Renal cortical epithelial cell (primary cell): ENCODE measurements at regions not wholly inside any gene's neighbourhood (a gene's known extent, or its start where the extent isn't known, plus 50 kb on each side); places are given as distances from the start of the nearest gene placed in this dataset.

Experiments
- DNase-seq: peaks from one replicate; pipeline ENCODE4 v3.0.0-alpha.2; 2011; ENCODE audit warnings: low read depth

DNA sequence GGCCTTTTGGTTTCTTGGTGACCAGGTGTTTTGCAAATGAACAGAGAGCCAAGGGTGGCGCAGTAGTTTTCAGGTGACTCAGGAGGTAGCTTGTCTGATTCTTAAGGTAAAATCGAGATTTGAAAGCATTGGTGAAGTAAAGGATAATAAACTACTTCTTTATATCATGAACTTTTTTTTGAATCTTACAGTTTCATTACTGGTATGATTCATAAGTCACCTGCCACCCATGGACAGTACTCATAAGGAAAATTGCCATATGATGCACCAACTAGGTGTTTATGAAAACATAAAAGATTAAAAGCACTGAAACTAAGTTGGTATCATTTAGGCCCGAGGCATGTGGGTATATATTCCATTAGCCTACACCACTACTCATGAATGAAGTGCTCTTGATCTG is 84.1 kb upstream of the MGAT5 start:
- DNase-seq, result no peak

DNA sequence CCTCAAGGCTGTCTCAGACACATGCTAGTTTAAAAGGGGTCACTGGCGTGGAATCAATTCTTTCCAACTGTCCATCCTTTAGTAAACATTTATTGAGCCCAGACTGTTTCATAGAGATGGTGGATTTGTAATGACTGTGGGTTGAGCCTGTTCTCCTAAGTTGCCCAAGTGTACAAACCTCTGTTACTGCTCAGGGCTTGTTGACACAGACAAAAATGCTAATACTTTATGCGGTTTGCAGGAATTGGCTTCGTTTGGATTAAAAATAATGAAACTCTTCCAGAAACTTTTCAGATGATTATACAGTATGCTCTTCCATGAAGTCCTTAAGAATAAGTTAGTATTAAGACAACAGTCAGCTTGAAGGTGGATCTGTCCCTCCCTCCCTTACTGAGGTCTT is 83.6 kb upstream of the MGAT5 start:
- DNase-seq, result no peak

DNA sequence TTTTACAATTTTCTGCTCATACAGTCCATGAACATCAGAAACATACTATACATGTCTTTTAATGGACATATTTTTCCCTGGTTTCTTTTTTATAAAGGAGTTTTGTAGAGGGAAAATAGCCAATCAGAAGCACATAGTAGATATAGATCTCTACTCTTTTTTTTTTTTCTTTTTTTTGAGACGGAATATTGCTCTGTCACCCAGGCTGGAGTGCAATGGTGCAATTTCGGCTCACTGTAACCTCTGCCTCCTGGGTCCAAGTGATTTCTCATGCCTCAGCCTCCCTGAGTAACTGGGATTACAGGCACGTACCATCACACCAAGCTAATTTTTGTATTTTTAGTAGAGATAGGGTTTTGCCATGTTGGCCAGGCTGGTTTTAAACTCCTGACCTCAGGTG is 83.2 kb upstream of the MGAT5 start:
- no peak for DNase-seq

DNA sequence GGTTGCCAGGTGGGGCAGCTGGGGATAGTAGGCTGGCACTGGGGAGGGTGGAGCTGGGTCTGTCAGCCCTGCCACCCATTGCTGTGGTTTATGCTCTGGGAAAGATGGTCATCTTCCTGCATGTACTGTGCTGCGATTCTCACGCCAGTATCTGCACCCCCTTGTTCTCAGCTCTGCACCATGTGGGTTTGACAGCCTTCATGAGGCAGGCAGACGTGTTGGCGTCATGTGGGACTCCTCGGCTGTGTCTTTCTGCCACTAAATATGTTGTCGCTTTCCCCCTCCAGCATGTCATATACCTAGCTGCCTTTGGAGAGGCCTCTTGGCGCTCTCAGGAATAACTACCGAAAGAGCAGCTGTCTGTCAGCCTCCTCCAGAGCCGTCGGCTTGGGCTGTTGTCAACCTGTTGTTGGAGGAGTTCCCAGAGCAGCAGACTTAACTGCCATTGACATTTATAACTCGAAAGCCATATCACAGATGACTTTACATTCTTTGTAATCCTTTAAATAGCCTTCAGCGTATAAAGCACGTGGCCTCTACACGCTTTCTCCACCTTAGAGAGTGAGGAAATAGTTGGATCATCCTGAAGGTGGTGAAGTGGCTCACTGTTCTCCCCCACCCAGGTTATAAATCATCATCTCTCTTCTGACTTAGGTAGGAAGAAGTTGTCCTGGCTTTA is 80.4 kb upstream of the MGAT5 start:
- no peak for DNase-seq

DNA sequence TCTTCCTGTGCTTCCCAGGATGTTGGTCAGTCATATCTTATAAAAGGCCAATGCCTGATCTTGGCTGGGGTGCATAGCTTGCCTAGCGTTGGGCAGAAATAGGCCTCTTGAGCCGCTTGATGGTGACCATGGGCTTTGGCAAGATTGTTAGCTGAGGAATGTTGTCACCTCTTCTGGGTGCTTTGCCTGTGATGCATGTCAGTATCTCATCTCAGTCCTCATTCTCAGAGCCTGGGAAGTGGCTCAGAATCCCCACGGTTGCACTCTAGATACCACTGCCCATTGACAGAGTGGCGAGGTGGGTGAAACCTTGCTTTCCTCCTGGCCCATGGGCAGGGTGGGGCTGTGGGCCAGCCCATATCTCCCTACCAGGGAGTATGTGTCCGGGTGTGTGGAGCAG is 79.2 kb upstream of the MGAT5 start:
- no peak for DNase-seq

DNA sequence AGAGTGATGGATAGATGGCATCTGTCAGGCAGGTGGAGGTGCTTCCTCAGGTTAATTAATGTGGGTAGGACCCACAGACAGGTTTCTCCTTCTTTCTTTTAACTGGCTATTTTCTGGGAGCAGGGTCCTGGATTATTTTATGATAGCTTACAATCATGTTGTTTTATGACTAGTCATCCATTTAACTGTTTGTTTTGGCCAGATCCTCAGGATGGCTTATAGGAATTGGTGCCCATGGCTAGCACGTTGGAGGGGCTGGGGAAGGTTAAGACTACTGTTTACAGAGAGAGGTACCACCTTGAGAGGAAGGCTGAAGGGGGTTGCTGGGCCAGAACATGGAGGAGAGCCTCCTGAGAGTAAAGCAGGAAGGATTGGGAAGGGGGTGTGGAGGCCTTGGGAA is 78.0 kb upstream of the MGAT5 start:
- DNase-seq, result no peak

DNA sequence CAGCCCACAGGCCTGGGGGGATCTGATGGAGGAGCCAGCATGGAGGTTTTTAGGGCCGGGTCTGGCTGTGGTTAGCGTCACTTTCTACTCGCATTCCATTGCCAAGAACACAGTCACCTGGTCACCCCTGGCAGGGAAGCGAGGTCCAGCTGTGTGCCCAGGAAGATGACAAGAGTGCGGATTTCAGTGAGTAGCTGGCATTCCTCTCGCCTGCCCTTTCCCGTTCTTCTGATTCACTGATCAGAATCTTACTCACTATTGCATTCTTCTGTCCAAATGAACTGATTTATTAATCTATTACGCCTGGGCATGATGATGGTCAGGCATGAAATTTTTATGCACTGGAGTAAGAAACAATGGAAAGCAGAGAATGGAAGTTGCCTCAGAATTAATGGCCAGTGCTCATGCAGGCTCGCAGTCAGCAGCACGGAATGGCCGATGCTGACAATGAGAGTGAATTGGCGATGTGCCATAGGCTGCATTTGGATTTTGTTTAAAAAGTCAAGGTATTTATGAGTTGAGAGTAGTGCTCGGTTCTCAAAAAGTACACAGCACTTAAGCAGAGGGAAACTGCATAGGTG is 76.4 kb upstream of the MGAT5 start:
- peak; percentile 86 for DNase-seq

DNA sequence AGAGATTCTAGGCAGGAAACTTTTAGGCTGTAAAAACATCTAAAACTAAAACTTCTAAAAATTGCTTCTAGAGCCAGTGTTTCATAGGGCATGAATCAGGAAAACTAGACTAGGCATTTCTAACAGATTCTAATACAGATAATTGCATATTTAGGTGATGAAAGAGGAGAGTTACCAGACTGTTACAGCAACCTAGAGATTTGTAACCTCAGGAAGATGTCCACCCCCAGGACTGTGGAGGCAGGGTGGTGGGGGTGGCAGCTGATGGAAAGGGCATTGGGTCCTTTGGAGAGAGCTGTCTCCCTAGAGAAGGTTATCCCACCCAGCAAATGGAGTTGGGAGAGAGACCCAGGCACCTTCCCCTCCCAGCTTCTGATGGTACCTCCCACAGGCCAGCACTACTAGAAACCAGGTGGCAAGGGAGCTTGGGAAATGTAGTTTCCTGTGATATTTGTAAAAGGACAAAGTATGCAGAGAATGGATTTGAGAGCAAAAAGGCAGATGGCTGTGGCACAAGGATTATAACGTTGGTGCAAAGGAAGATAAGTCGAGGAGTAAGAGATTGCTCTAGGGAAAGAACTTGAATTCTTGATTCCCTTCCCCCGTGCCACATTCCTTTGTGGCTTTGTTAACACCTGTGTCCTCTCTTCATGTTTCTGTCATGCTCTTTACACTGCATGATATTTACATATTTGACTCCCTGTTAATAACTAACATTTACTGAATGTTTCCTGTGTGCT is 75.6 kb upstream of the MGAT5 start:
- no peak for DNase-seq

DNA sequence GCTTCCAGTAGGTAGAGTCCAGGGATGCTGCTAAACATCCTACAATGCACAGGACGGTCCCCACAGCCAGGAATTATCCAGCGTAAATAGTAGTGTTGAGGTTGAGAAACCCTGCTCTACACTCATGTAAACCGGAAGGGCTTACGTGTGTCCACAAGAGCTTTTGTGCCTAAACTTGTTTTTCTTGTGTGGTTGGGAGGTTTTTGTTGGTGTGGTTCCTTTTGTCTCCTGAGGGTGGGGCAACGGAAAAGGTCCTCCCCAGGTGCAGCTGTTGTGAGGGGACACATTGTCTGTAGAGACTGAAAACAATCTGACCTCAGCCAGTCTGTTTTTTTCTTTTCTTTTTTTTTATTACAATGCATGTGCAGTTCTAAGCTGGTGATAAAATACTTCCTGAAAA is 72.7 kb upstream of the MGAT5 start:
- no peak for DNase-seq

DNA sequence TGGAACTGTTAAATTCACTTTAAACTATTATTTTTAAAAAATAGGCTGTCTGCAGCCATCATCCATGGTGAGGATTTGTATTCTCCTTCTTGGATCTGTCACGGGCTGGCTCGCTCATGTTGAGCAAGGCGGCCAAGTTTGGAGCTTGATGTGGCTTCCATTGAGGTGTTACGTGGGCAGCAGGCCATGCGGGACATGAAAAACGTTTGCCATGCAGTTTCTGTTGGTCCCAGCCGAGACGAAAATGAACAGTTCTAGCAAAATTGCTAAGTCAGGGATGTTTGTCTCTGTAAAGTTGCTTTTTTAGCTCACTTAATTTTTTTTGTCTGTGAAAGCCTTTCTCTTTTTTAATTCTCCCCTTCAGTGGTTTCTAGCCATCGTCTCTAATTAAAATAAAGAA is 70.2 kb upstream of the MGAT5 start:
- DNase-seq, result no peak

DNA sequence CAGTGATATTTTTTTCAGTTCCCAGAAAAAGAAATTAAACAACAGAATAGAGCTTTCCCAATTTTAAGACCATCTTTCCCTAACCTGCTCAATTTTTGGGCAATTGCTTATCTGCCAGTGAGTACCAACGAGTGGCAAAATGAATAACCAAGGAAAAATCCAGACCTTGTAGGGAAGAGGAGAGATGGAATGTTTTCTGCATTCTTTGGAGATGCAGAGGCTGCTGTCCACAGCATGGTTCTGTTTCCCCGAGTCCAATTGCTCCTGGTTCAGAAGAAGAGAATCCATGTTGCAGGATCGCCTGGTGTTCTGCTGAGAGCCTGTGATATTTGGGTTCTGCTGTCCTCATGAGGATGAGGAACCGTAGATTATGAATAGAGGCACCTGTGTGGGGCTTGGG is 68.2 kb upstream of the MGAT5 start:
- DNase-seq, result no peak

DNA sequence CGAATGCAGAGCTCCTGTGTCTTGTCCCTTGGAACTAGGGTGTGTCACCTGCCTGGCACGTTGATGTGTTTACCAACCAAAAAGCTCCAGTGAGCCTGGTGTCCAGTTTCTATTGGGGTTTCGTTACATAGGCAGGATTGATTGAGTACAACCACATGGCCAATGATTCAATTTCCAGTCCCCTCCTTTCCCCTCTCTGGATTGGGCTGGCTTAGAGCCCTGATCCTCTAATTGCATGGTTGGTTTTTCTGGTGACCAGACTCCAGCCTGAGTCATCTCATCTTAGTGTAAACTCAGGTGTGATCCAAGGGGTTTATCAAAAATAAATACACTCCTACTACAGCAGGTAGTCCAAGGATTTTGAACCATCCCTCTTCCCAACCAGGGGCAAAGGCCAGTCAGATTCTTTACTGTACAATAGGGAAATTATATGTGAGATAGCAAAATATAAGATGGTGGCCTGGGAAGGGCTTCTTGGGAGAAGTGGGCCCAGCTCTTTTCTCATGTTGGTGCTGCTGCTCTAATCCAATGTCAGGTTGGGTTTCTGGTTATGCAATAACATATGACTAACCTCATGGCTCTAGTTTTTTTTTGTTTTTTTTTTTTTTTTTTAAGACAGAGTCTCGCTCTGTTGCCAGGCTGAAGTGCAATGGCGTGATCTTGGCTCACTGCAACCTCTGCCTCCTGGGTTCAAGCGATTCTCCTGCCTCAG is 64.7 kb upstream of the MGAT5 start:
- peak; percentile 91 for DNase-seq

DNA sequence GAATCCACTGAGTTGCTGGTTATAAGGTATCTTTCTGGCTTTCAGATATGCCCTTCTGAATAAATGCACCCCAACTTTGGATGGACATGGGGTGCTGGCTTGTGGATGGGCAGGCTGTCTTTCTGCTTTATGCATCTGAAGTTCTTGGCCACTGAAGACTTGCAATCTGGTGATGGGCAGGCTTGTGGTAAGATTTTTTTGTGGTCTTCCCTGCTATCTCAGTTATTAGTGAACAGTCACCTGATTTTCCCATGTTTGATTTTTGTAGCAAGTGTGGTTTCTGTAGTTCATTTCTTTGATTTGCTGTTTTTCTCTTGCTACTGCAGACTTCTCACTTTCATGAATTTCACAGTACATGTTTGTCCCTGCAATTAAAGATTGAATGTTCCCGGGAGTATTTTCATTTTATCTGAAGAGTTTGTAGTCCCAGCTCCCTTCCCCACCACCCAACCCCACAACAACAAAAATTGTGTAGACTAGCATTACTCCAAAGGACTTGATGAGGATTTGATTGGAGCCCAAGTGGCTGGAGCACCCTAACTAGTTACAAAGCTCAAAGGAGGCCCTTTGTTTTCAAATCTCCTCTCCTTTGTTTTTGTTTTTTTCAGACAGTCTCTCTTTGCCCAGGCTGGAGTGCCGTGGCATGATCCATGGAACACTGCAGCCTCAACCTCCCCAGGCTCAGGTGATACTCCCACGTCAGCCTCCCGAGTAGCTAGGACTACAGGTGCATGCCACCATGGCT is 63.6 kb upstream of the MGAT5 start:
- no peak for DNase-seq

DNA sequence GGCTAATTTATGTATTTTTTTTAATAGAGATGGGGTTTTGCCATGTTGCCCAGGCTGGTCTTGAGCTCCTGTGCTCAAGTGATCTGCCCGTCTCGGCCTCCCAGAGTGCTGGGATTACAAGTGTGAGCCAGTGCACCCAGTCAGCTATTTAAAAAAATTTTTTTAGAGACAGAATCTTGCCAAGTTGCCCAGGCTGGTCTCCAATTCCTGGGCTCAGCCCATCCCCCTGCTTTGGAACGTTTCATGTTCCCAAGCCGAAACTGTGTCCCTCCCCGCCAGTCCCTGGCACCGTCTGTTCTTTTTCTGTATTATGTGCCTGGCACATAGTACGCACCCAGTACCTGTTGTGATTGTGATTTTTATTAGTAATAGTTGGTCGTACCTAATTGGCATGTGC is 63.1 kb upstream of the MGAT5 start:
- no peak for DNase-seq

DNA sequence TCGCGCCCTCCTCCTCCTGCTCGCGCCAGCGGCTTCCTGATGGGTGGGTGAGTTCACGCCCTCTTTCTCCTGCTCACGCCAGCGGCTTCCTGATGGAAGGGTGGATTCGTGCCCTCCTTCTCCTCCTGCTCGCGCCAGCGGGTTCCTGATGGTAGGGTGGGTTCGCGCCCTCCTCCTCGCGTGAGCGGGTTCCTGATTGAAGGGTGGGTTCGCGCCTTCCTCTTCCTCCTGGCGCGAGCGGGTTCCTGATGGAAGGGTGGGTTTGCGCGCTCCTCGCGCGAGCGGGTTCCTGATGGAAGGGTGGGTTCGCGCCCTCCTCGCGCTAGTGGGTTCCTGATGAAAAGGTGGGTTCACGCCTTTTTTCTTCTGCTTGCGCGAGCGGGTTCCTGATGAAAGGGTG is 62.0 kb upstream of the MGAT5 start:
- DNase-seq, result no peak

DNA sequence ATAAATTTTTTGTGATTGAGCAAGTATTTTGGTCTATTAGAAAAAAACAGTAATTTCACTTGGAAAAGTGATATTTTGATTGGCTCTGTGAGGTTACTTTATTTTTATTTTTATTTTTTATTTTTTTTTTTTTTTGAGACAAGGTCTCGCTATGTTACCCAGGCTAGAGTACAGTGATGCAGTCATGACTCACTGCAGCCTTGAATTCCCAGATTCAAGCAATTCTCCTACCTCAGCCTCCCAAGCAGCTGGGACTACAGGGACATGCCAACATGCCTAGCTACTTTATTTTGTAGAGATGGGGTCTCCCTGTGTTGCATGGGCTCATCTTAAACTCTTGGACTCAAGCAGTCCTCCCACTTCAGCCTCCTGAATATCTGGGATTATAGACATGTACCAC is 60.9 kb upstream of the MGAT5 start:
- DNase-seq, result peak; percentile 68

DNA sequence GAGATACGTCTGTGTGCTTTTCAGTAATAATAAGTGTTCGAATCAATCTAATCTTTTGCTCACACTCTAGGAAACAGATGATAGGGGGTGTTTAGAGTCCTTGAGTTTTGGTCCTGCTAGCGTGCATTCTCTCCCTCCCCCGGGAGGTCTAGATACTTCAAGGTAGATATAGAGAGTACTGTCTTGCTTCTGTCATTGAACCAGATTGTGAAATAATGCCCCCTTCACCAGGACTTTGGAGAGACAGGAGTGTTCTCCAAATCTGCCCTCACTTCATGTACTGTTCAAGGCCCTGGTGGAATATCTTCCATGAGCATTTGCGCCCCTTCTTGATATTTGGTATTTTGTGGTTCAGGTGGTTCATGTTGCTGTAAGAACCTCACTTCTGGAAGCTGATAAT is 59.4 kb upstream of the MGAT5 start:
- DNase-seq, result no peak

DNA sequence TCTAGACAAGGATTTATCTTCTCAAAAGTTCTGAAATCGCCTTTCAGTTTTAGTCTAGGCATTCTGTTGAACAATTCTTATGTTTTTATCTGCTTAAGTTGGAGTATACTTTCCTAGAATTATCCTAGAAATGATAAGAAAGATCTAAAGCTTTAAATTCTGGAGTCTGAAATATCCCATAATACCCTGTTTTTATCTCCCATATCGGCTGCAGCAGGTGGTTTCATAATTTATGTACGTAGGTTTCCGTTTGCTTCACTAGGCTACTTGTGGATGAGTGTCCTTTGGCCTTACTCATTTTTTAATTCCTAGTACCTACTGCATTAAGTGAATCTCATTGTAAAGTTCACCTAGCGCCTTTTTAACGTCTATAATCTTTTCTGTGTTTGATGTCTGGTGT is 58.5 kb upstream of the MGAT5 start:
- no peak for DNase-seq

DNA sequence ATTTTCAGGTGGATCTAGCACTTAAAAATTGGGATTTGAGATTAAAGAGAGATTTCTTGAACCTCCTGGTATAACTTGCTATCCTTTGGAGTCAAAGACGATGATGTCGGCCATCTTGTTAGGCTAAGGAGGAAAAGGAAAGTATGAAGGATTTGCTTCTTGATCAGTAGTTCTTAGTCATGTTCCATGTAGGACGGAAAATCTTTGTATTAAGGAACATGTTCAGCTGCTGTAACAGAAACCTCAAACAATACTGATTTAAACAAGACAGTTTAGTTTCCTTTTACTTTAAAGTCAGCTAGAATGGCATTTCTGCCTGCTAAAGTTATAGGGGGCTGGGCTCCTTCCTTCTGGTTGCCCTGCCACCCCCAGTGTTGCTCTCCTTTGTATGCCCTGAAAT is 56.4 kb upstream of the MGAT5 start:
- DNase-seq, result no peak

DNA sequence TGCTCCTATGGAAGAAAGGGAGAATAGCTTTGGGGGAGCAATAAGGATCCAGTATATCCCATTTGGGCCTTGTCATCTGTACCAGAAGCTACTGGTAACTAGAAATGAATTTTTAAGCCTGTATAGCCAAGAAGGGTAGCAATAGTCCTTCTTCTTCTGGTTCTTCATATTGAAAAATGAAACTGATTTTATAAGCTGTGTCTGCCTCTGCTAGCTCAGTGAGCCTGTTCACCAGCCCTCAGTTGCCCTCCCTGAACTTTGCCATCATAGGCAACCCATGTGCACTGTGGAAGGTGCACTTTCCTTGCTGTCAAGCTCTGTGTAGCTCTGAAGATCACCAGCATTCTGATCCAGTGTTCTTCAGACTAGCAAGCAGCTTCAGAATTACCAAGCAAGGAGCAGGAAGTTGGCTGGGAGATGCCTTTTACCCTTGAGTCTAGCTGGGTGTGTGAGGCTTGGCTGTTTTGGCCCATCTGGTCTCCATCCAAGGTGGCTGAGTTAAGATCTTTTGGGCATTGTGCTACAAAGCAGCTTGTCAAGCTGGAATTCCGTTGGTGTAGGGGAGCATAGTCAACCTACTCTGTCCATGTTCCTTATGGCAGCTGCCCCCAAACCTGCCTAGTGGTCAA is 55.8 kb upstream of the MGAT5 start:
- DNase-seq, result no peak

DNA sequence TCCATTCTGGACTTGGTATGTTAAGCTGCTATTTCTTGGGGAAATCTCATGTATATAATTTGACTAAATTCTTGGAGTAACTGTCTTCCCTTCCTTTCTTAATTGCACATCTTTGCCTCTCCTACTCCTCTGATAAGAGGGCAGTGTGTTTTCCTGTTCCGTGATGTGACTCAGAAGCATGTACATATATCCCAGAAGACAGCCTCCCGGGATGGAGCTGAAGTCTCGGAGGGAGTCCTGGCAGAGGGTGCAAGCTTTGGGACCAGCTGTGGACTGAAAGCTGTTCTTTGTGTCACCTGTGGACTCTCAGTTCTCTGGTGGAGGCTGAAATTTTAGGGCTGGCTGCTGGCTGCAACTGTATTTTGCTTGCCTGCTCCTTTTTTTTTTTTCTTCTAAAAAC is 54.7 kb upstream of the MGAT5 start:
- DNase-seq, result no peak
